ENCODE measurements at regions not wholly inside any gene's neighbourhood (a gene's known extent, or its start where the extent isn't known, plus 50 kb on each side); places are given as distances from the start of the nearest gene placed in this dataset.

DNA sequence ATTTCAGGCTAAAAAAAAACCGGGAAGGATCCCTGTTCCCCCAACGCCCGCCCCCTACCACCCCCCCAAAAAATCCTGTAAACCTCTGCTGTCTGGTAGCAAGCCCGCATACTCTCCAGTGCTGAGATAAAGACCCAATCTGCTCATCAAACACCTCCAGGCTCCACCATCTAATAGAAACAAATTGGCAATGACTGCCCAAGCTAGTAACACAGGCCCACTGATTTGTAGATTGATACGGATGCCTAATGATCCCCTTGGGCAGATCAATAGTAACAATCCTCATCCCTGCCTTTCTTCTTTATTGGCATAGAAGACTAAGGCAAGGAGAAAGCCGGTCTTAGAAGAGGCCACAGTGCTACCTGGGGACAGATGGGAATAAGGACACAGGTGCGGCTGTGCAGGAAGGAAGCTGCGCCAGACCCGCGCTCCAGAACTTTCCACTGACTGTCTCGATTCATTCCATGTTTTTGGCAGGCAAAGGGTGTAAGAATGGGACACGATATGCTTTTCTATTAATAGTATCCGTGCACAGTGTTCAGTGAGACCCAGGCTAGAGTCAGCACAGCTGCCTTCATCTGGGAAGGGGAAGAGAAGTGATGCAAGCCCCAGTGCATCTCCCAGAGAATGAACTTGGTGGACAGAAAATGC is 407.6 kb upstream of the PSMD7 start:
- no peaks in the 10 kb centered on the region for H3K4me1 ChIP-seq
- no peak overlapping the region for H3K27ac ChIP-seq

GRCh38 chr16:73887911-73888310 is 408.7 kb upstream of the PSMD7 start:
- H3K36me3 ChIP-seq: no peaks in the 10 kb centered on the region
- H3K4me1 ChIP-seq: no peaks in the 10 kb centered on the region
- no peak overlapping the region for H3K27ac ChIP-seq
- ATAC-seq: no peak
- TF ChIP-seq CTCF (IDR thresholded peaks at IDR 0.05): no peak
- peaks cover 0 to 36% (median 9%) of the 10 kb centered on the region in 4 donors for H3K27me3 ChIP-seq
- WGBS, 2 donors: 36 to 40% methylated on average over 8 of the region's 8 CpGs
- no peak for FAIRE-seq
- intact Hi-C loops (cut with DNase I): loop anchor here in 1 of 3 donors (10.0 kb wide), 1 partner anchor 323 kb away; no protein-coding TSS in a partner anchor
- H3K9me3 ChIP-seq: no peaks in the 10 kb centered on the region
- DNase-seq: no peak
- H3K4me3 ChIP-seq: no peak overlapping the region

More for the DNA sequence above, 407.6 kb upstream of the PSMD7 start:
- FAIRE-seq (no peak), DNase-seq (no peak), ATAC-seq (no peak)
- no peaks in the 10 kb centered on the region for H3K9me3 ChIP-seq
- peaks cover 0 to 36% (median 7%) of the 10 kb centered on the region in 4 donors for H3K27me3 ChIP-seq
- H3K36me3 ChIP-seq: no peaks in the 10 kb centered on the region
- intact Hi-C loops (cut with DNase I): loop anchor here in 1 of 3 donors (10.0 kb wide), 1 partner anchor 324 kb away; no protein-coding TSS in a partner anchor
- WGBS, 2 donors: 48 to 55% methylated on average over 13 of the region's 13 CpGs
- no peak for TF ChIP-seq CTCF (IDR thresholded peaks at IDR 0.05)
- H3K4me3 ChIP-seq: no peak overlapping the region

DNA sequence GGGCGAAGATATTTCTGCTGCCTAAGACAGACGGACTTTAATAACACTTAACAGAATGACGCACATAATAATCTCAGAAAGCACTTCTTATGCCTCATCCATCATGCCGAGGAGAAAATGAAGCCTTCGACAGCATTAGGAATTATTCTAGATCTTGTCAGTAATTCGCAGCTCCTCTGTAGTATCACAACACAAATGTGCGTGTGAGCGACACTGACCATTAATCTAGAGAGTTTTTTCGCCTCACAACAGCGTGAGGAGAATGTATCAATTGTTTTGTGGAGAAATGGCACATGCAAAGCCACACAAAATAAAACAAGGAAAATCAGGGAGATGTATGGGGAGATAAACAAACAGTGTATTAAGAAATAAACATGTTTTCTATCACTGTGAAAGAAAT is 410.2 kb upstream of the PSMD7 start:
- H3K36me3 ChIP-seq: no peaks in the 10 kb centered on the region
- no peak overlapping the region for H3K4me3 ChIP-seq
- no peaks in the 10 kb centered on the region for H3K4me1 ChIP-seq
- ATAC-seq: no peak
- TF ChIP-seq CTCF (IDR thresholded peaks at IDR 0.05): no peak
- FAIRE-seq: no peak
- 62 to 68% methylated on average over 10 of the region's 10 CpGs for WGBS, 2 donors
- no peak for DNase-seq
- intact Hi-C loops (cut with DNase I): loop anchor here in 1 of 3 donors (10.0 kb wide), 1 partner anchor 322 kb away; no protein-coding TSS in a partner anchor
- no peaks in the 10 kb centered on the region for H3K9me3 ChIP-seq
- H3K27ac ChIP-seq: no peak overlapping the region
- H3K27me3 ChIP-seq: peaks cover 0 to 31% (median 9%) of the 10 kb centered on the region in 4 donors

GRCh38 chr16:73885319-73885718 is 411.3 kb upstream of the PSMD7 start:
- ATAC-seq (no peak), DNase-seq (no peak), FAIRE-seq (no peak)
- intact Hi-C loops (cut with DNase I): loop anchor here in 1 of 3 donors (10.0 kb wide), 1 partner anchor 321 kb away; no protein-coding TSS in a partner anchor
- H3K9me3 ChIP-seq: no peaks in the 10 kb centered on the region
- peaks cover 0 to 38% (median 9%) of the 10 kb centered on the region in 4 donors for H3K27me3 ChIP-seq
- H3K36me3 ChIP-seq: no peaks in the 10 kb centered on the region
- 71 to 83% methylated on average over 4 of the region's 4 CpGs for WGBS, 2 donors
- H3K4me3 ChIP-seq: no peak overlapping the region
- H3K4me1 ChIP-seq: no peaks in the 10 kb centered on the region
- TF ChIP-seq CTCF (IDR thresholded peaks at IDR 0.05): no peak
- H3K27ac ChIP-seq: no peak overlapping the region

GRCh38 chr16:73883841-73884240 is 412.8 kb upstream of the PSMD7 start:
- no peaks in the 10 kb centered on the region for H3K9me3 ChIP-seq
- WGBS, 2 donors: 85 to 89% methylated on average over 3 of the region's 3 CpGs
- FAIRE-seq: no peak

More at GRCh38 chr16:73883841-73884240, 412.8 kb upstream of the PSMD7 start:
- no peaks in the 10 kb centered on the region for H3K4me1 ChIP-seq
- ATAC-seq: no peak
- H3K27ac ChIP-seq: no peak overlapping the region
- intact Hi-C loops (cut with DNase I): loop anchor here in 1 of 3 donors (10.0 kb wide), 1 partner anchor 319 kb away; no protein-coding TSS in a partner anchor
- TF ChIP-seq CTCF (IDR thresholded peaks at IDR 0.05): no peak
- H3K27me3 ChIP-seq: peaks cover 0 to 33% (median 9%) of the 10 kb centered on the region in 4 donors
- no peak for DNase-seq
- no peak overlapping the region for H3K4me3 ChIP-seq
- H3K36me3 ChIP-seq: no peaks in the 10 kb centered on the region
